ENCODE measurements at regions not wholly inside any gene's neighbourhood (a gene's known extent, or its start where the extent isn't known, plus 50 kb on each side); places are given as distances from the start of the nearest gene placed in this dataset.
A peak's percentile ranks its signal among the peaks of the same experiment; 100 is the strongest.

GRCh38 chr18:29164020-29164706 is 987.2 kb upstream of the CDH2 start:
- peak; percentile 92 to 93 for DNase-seq (ENCODE audit: low read depth in 2 of 2)

GRCh38 chr18:29163596-29163995 is 986.7 kb upstream of the CDH2 start:
- DNase-seq (ENCODE audit: low read depth in 2 of 2), result no peak

DNA sequence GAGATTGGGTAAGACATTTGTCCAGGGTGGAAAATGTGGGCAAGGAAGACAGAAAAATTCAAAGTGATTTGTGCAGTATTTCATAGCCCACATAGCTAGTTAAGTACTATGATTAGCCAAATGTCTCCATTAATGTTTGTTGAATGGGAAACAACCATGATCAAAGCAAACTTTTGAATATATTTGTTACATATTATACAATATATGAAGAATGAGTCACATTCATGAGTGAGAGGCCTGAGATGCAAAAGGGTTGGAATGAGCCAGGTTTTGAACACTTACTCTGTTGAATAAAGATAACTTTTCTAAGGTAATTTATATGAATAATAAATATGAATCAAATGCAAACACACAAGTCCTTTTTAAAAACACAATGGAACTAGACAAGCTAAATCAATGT is 984.5 kb upstream of the CDH2 start:
- no peak for DNase-seq (ENCODE audit: low read depth in 2 of 2)

- no peak for DNase-seq (ENCODE audit: low read depth in 2 of 2)
Observed at GRCh38 chr18:29160170-29160569, 983.2 kb upstream of the CDH2 start.

DNA sequence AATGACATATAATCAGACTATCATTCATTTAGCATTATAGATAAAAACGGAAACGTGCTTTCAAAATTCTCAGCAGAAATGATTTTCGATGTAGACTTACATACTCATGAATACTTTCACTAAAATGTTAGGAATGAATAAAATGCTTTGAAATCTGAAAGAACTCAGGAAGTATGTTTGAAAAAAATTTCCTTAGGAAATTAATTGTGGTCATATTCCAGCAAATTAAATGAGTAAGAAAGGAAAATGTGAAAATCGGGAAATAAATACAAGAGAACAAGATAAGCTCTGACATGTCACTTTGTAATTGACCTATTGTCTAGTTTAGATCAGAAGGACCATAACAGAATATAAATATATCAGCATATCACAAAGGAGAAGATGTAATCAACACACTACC is 981.0 kb upstream of the CDH2 start:
- no peak for DNase-seq (ENCODE audit: low read depth in 2 of 2)

- DNase-seq (ENCODE audit: low read depth in 2 of 2), result no peak
Observed at GRCh38 chr18:29157057-29157780, 980.3 kb upstream of the CDH2 start.

GRCh38 chr18:29156531-29156930 is 979.6 kb upstream of the CDH2 start:
- no peak for DNase-seq (ENCODE audit: low read depth in 2 of 2)

GRCh38 chr18:29154758-29155725 is 978.1 kb upstream of the CDH2 start:
- peak; percentile 94 for DNase-seq (ENCODE audit: low read depth in 2 of 2)

DNA sequence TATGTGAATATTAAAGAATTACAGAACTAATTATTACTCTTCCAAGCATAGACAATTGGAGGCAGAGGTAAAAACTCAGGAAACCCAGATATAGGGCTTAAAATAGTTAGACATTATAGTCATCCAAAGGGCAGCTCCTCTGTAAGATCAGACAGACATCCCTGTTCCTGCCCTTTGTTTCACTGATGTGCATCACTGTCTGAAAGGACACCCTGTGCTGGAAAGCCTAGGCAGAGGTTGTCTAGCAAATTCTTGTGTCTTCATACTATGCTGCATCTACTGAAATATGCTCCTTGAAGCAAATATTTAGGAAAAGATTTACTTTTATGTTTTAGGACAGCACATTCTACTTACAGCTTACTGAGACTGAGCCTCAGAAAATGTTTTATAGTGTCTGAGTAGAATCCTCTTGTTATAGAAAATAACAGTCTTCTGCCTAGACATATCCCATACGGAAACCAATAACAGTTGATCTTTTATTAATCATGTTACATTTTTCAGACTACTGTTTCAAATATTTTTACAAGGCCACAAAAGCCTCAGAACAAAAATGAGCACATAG is 977.3 kb upstream of the CDH2 start:
- DNase-seq (ENCODE audit: low read depth in 2 of 2), result no peak

- no peak for DNase-seq (ENCODE audit: low read depth in 2 of 2)
Observed at GRCh38 chr18:29153091-29153490, 976.2 kb upstream of the CDH2 start.

GRCh38 chr18:29147944-29148343 is 971.0 kb upstream of the CDH2 start:
- DNase-seq (ENCODE audit: low read depth in 2 of 2), result peak; percentile 68 to 69

DNA sequence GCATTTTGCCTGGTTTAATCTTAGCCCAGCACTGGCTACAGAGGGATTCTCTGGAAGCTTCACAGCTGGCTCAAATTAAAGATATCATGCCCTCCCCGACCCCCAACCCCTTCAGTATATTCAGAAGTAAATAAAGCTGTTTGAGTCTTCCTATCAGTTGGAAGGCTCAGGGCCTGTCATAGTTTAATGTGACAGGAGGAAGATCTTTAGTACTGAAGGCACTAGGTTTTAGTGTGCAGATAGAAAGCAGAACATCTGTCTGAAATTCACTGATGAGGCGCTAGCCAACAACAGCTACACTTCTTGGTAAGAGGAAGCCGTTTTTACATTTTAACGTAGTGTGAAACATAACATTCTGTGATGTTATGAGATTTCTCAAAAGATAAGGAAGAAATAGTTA is 969.1 kb upstream of the CDH2 start:
- DNase-seq (ENCODE audit: low read depth in 2 of 2), result no peak

- DNase-seq (ENCODE audit: low read depth in 2 of 2), result no peak
Observed at GRCh38 chr18:29140590-29140989, 963.7 kb upstream of the CDH2 start.

- no peak for DNase-seq (ENCODE audit: low read depth in 2 of 2)
Observed at GRCh38 chr18:29137773-29138495, 961.0 kb upstream of the CDH2 start.

DNA sequence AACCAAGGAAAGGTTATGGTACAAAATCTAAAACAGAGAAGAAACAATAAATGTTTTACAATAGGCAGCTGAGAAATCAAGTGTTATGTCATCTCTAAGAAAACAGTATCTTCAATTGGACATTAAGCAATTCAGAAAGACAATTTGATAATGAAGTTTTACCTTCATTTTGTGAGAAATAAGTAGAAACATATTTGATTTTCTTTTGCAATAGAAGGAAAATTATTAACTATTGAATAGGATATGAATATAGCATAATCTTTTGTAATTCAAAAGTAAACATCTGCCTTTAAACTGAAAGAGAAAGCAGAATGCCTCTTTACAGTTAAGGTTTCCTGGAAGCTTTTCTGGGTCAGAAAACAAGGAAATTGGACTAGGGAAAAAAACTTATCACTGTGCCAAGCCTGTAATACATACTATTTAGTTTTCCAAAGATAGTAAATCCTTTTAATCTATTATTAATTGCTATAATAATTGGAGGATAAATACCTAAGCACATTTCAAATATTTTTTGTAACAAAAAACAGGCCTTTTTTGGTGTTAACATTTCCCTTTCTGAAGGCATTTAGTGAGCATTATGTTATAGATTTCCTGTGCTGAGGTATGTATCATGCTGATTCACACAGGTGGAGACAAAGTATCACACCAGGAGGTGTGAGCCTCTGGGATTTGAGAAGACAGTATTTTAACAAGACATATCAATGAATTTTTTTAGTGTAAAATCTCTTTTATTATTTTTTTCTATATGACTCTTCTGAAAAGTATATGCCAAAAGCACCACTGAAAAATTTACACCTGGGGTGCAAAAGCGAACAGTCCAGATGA is 947.0 kb upstream of the CDH2 start:
- DNase-seq (ENCODE audit: low read depth in 2 of 2), result no peak

DNA sequence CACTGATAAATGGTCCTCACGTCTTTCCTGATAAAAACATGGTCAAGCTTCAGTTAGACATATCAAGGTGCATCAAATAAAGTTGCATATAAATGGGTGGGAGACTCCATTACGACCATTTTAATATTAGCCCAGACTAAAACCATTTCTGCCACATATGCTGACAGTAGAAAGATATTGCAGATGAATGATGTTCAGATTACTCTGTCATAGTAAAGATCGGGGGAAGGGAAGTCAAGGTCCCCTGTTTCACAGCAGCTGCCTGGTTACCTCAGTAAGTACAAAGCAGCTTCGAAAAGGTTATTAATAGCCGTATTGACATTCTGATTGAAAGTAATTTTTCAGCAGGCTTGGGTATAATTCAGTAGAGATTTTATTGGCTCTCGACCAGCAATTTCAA is 927.7 kb upstream of the CDH2 start:
- no peak for DNase-seq (ENCODE audit: low read depth in 2 of 2)

DNA sequence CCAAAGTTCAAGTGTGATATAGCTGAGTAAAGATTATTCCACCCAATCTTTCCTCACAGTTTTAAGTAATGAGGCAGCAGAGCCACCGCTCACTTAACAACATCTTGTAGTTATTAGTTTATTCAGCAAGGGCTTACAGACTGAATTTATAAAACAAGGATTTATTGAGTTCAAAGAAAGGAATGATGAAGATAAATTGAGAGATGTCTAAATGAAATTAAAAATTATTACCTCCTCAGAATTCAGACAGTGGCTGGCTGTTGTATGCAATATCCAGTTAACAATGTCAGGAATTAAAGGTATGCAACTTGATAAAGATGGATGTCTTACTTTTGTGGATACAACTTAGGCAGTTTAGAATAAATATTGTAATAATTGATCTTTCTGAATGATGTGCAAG is 927.3 kb upstream of the CDH2 start:
- no peak for DNase-seq (ENCODE audit: low read depth in 2 of 2)

DNA sequence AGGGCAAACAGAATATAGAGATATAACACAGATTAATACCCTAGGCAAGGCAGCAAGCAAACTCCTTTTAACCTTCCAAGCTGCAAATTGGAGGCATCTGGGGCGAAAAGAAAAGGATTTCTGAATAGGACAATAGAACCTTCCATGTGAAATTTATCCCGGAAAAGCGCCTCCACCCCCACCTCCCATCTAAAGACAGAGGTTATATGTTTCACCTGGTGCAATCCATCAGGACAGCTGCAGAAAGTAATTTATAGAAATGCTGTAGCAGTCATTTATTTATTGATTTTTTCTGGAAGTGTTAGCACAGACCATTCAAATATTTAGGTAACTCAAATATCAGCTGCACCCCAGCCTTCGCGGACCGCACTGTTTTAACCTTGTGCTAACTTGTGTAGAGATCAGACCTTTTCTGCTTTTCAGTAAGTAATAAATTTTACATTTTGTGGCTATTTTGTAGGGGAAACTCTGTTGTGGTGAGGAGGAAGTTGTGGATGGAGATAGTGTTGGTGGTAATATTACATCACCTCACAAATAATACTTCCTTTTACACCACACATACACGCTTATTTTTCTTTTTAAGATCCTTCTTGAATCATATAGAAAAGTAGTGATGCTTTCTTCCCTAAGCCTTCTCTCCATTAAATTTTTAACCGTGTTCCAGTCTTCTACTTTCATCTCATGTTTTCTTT is 919.3 kb upstream of the CDH2 start:
- DNase-seq (ENCODE audit: low read depth in 2 of 2), result no peak

DNA sequence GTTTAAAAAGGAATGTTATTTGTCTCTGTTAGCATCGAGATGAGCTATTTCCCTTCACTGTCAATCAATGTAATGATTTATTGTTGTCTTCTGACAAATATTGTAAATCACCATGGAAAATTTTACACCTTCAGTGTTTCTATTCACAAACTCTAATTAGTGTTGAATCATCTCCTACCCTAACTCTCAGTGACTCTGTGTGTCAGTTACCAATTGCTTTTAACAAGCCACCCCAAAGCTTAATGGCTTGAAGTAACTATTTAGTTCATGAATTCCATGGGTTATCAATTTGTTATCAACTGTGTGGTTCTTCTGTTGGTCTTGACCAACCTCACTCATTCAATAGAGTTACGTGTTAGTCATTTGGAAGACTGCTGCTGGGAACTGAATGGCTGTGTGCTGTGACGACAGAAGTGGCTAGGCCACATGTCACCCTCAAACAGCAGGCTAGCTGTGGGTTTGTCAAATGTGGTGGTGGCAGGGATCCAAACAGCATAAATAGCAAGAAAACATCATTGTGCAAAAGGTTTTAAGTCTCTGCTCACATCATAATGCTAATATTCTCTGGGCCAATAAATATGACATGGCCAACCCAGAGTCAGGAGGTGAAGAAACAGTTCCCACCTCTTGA is 910.8 kb upstream of the CDH2 start:
- no peak for DNase-seq (ENCODE audit: low read depth in 2 of 2)

All from fibroblast of skin of left quadriceps (primary cell).